ENCODE measurements at regions not wholly inside any gene's neighbourhood (a gene's known extent, or its start where the extent isn't known, plus 50 kb on each side); places are given as distances from the start of the nearest gene placed in this dataset.

- no peak for DNase-seq (ENCODE audit: low spot score)
- in situ Hi-C loops (cut with MboI; ENCODE audit: low pct_unique_long_range_greater_than_20kb, low sequenced_read_pairs, unreplicated experiment): no loop called here
- TF ChIP-seq CTCF (IDR thresholded peaks at IDR 0.05; ENCODE audit: extremely low read depth, insufficient read depth, missing control alignments): no peak
Observed at GRCh38 chr6:126743076-126743475, 375.4 kb upstream of the RSPO3 start.

- DNase-seq (ENCODE audit: low spot score): no peak
- TF ChIP-seq CTCF (IDR thresholded peaks at IDR 0.05; ENCODE audit: extremely low read depth, insufficient read depth, missing control alignments): no peak
- in situ Hi-C loops (cut with MboI; ENCODE audit: low pct_unique_long_range_greater_than_20kb, low sequenced_read_pairs, unreplicated experiment): no loop called here
Observed at GRCh38 chr6:126747728-126748540, 370.5 kb upstream of the RSPO3 start.

GRCh38 chr6:126753606-126754005 is 364.9 kb upstream of the RSPO3 start:
- in situ Hi-C loops (cut with MboI; ENCODE audit: low pct_unique_long_range_greater_than_20kb, low sequenced_read_pairs, unreplicated experiment): no loop called here

GRCh38 chr6:126761854-126762253 is 356.6 kb upstream of the RSPO3 start:
- DNase-seq (ENCODE audit: low spot score): no peak
- in situ Hi-C loops (cut with MboI; ENCODE audit: low pct_unique_long_range_greater_than_20kb, low sequenced_read_pairs, unreplicated experiment): no loop called here
- no peak for TF ChIP-seq CTCF (IDR thresholded peaks at IDR 0.05; ENCODE audit: extremely low read depth, insufficient read depth, missing control alignments)

More at GRCh38 chr6:126753606-126754005, 364.9 kb upstream of the RSPO3 start:
- no peak for TF ChIP-seq CTCF (IDR thresholded peaks at IDR 0.05; ENCODE audit: extremely low read depth, insufficient read depth, missing control alignments)
- DNase-seq (ENCODE audit: low spot score): no peak

GRCh38 chr6:126764104-126764503 is 354.4 kb upstream of the RSPO3 start:
- no peak for DNase-seq (ENCODE audit: low spot score)
- TF ChIP-seq CTCF (IDR thresholded peaks at IDR 0.05; ENCODE audit: extremely low read depth, insufficient read depth, missing control alignments): no peak
- in situ Hi-C loops (cut with MboI; ENCODE audit: low pct_unique_long_range_greater_than_20kb, low sequenced_read_pairs, unreplicated experiment): no loop called here

- no peak for TF ChIP-seq CTCF (IDR thresholded peaks at IDR 0.05; ENCODE audit: extremely low read depth, insufficient read depth, missing control alignments)
- no peak for DNase-seq (ENCODE audit: low spot score)
- in situ Hi-C loops (cut with MboI; ENCODE audit: low pct_unique_long_range_greater_than_20kb, low sequenced_read_pairs, unreplicated experiment): no loop called here
Observed at GRCh38 chr6:126764671-126765070, 353.8 kb upstream of the RSPO3 start.

Data from GM13977 (cell line).